Muscle of arm (tissue), 1 donor: ENCODE measurements at regions not wholly inside any gene's neighbourhood (a gene's known extent, or its start where the extent isn't known, plus 50 kb on each side); places are given as distances from the start of the nearest gene placed in this dataset.

Experiments
- DNase-seq: peaks from one replicate; pipeline ENCODE4 v3.0.0-alpha.2; 2013

DNA sequence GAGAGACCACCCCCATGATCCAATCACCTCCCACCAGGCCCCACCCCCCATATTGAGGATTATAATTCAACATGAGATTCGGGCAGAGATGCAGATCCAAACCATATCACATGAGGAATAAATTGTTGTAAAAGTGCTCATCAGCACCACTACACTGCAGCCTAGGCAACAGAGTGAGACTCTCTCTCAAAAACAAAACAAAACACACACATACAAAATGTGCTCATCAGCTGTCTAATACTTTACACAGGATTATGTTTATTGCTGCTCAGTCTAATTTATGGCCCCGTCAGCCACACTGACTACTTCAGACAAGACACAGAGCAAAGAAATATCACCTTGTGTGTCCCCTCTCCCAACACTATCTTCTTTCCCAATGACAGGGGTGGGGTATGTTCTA lies 72.9 kb upstream of the PPM1J start:
- DNase-seq, result no peak

DNA sequence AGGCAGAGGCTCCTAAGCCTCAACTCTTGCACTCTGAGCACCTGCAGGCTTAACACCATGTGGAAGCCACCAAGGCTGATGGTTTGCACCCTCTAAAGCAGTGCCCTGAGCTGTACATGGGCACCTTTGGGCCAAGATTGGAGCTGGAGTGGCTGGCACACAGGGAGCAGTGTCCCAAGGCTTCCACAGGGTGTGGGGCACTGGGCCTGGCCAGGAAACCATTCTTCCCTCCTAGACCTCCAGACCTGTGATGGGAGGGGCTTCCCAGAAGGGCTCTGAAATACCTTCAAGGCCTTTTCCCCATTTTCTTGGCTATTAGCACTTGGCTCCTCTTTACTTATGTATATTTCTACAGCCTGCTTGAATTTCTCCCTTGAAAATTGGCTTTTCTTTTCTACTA lies 67.9 kb upstream of the PPM1J start:
- DNase-seq, result no peak

GRCh38 chr1:112779665-112780526 lies 64.8 kb upstream of the PPM1J start:
- no peak for DNase-seq

- DNase-seq, result no peak
Measured at GRCh38 chr1:112778137-112778536, 63.0 kb upstream of the PPM1J start.

DNA sequence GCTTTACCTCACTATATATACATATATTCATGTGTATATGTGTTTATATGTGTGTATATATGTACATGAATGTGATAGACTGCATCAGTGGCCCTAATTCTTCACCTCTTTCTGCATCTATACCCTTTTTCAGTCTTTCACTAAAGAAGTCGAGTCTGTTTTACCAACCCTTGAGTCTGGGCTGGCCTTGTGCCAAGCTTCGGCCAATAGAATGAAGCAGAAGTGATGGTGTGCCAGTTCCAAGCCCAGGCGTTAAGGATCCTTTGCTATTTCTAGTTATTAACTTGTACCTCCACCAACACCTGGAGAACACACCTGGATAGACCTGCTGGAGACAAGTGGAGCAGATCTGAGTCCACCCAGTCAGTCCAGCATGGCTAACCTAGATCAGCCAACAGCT lies 61.6 kb upstream of the PPM1J start:
- no peak for DNase-seq

- no peak for DNase-seq
Measured at GRCh38 chr1:112772781-112773180, 57.6 kb upstream of the PPM1J start.

GRCh38 chr1:112770724-112771123 lies 55.6 kb upstream of the PPM1J start:
- DNase-seq, result no peak

- DNase-seq, result no peak
Measured at GRCh38 chr1:112769611-112770010, 54.5 kb upstream of the PPM1J start.

DNA sequence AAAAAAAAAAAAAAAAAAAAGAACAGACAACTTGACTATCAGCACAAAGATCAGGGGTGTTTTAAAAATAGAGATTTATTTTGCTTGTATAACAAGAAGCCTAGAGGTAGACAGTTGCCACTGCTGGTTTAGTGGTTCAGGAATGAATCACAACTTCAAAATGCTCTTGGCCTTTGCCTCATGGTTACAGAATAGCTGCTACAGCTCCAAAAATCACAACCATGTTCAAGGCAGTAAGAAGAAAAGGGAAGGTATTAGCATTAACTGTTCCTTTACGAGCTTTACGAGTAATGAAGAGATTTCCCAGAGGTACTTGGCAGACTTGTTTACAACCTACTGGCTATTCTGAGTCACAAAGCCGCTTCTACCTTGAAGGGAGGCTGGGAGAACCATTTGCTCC lies 52.5 kb upstream of the PPM1J start:
- no peak for DNase-seq
